GM10266 (cell line): ENCODE measurements at regions not wholly inside any gene's neighbourhood (a gene's known extent, or its start where the extent isn't known, plus 50 kb on each side); places are given as distances from the start of the nearest gene placed in this dataset.
A peak's percentile ranks its signal among the peaks of the same experiment; 100 is the strongest.

Experiments used
- DNase-seq: peaks from one replicate; pipeline ENCODE4 v3.0.0; 2012; ENCODE audit errors: extremely low spot score
- TF ChIP-seq, protein P1 (sequence below): IDR thresholded peaks from 2 replicates; pipeline ENCODE4 v1.5.1; 2012; ENCODE audit warnings: mild to moderate bottlenecking, low read depth; ENCODE audit not compliant: control insufficient read depth, insufficient read depth; ENCODE audit errors: missing control alignments

DNA sequence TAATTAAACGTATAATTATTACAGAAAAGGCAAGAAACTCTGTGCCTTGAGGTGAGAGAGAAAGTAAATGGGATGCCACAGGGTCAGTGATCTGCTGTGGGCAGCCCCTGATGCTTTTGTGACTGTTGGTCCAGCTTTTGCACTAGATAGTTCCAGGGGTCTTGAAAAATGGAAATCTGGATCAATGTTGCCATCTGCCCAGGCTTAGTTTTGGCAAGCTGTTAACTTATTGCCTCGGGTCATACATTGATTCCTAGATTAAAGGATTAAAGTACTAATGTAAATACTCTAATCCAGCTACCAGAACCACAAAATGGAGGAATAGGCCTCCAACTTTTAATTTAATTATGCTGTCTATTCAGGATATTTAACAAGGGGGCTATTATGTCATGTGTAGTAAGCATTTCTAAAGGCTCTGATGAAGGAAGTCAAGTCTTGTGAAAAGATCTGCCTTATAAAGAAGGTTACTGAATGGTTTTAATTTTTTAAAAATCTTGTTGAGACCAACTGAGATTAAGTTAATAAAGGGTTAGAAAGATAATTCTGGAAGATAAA lies 376.0 kb upstream of the HS3ST5 start:
- no peak for DNase-seq
- TF ChIP-seq, protein P1, sequence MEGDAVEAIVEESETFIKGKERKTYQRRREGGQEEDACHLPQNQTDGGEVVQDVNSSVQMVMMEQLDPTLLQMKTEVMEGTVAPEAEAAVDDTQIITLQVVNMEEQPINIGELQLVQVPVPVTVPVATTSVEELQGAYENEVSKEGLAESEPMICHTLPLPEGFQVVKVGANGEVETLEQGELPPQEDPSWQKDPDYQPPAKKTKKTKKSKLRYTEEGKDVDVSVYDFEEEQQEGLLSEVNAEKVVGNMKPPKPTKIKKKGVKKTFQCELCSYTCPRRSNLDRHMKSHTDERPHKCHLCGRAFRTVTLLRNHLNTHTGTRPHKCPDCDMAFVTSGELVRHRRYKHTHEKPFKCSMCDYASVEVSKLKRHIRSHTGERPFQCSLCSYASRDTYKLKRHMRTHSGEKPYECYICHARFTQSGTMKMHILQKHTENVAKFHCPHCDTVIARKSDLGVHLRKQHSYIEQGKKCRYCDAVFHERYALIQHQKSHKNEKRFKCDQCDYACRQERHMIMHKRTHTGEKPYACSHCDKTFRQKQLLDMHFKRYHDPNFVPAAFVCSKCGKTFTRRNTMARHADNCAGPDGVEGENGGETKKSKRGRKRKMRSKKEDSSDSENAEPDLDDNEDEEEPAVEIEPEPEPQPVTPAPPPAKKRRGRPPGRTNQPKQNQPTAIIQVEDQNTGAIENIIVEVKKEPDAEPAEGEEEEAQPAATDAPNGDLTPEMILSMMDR = no peak

DNA sequence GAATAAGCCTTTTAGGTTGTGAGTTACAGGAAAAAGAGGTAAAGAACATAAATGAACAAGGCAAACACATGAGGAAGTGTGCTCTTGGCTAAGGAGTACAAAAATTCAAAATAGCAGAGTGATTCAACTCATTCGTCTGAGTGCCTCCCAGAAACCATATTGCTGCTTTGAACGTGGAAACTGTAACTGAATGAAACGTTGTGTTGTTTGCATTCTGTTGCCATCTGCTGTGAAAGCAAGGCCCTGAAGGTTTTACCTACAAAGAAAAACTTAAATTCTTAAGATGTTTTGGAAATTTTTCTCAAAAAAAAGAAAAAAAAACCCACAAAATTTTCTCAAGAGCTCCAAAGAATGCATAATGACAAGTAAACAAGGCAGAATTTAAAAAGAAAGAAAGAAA lies 375.4 kb upstream of the HS3ST5 start:
- TF ChIP-seq, protein P1 = no peak
- no peak for DNase-seq

- peak; percentile 3 for DNase-seq
- TF ChIP-seq, protein P1 = no peak
These were observed 372.1 kb upstream of the HS3ST5 start for GRCh38 chr6:114714836-114715507.

DNA sequence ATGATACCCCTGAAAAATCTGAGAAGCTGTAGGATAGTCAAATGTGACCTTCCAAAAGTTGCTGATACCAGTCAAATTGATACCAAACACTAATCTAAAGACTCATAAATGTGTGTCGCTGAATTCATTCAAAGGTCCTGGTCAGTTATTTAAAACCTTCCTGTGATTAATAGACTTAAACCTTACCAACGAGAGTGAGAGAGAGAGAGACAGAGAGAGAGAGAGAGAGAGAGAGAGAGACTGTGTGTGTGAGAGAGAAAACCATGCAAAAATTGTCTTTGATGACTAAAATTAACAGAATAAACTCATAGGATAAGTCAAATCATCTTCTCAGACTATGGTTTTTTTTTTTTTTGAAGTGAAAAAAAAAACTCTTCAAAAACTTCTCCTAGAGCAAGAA lies 370.9 kb upstream of the HS3ST5 start:
- no peak for DNase-seq
- TF ChIP-seq, protein P1 = no peak

GRCh38 chr6:114712129-114712662 lies 369.4 kb upstream of the HS3ST5 start:
- DNase-seq = no peak
- TF ChIP-seq, protein P1 = no peak

GRCh38 chr6:114707081-114707620 lies 364.3 kb upstream of the HS3ST5 start:
- TF ChIP-seq, protein P1 = no peak
- no peak for DNase-seq

DNA sequence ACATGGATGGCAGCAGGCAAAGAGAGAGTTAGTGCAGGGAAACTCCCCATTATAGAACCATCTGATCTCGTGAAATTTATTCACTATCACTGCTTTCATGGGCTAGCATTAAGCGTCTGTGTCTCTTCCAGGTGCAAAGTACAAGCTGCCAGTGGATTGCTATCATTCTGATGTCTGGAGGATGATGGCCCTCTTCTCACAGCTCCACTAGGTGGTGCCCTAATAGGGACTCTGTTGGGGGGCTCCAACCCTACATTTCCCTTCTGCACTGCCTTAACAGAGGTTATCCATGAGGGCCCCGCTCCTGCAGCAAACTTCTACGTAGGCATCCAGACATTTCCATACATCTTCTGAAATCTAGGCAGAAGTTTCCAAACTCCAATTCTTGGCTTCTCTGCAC lies 347.8 kb upstream of the HS3ST5 start:
- no peak for DNase-seq
- TF ChIP-seq, protein P1 = peak; percentile 24
